ENCODE measurements at regions not wholly inside any gene's neighbourhood (a gene's known extent, or its start where the extent isn't known, plus 50 kb on each side); places are given as distances from the start of the nearest gene placed in this dataset.
A peak's percentile ranks its signal among the peaks of the same experiment; 100 is the strongest.

- DNase-seq = no peak
Observed at GRCh38 chr5:57332361-57332760, 150.2 kb downstream of the ACTBL2 start.

GRCh38 chr5:57327561-57328367 lies 153.9 kb downstream of the GPBP1 start:
- no peak for DNase-seq

GRCh38 chr5:57325678-57326397 lies 152.0 kb downstream of the GPBP1 start:
- DNase-seq = no peak

- DNase-seq = no peak
Observed at GRCh38 chr5:57324861-57325260, 151.0 kb downstream of the GPBP1 start.

- DNase-seq = no peak
Observed at GRCh38 chr5:57324181-57324580, 150.3 kb downstream of the GPBP1 start.

- DNase-seq = peak; percentile 18
Observed at GRCh38 chr5:57320582-57320981, 146.7 kb downstream of the GPBP1 start.

GRCh38 chr5:57319628-57320027 lies 145.8 kb downstream of the GPBP1 start:
- no peak for DNase-seq

- DNase-seq = no peak
Observed at GRCh38 chr5:57318251-57318650, 144.4 kb downstream of the GPBP1 start.

GRCh38 chr5:57317341-57317740 lies 143.5 kb downstream of the GPBP1 start:
- no peak for DNase-seq

- no peak for DNase-seq
Observed at GRCh38 chr5:57316798-57317327, 143.0 kb downstream of the GPBP1 start.

GRCh38 chr5:57315941-57316340 lies 142.1 kb downstream of the GPBP1 start:
- no peak for DNase-seq
